Activated CD4-positive, CD25-positive, alpha-beta regulatory T cell treated with anti-CD3 and anti-CD28 coated beads, Interleukin-2, amount 50 U/mL, for 16 hours (primary cell): ENCODE measurements at regions not wholly inside any gene's neighbourhood (a gene's known extent, or its start where the extent isn't known, plus 50 kb on each side); places are given as distances from the start of the nearest gene placed in this dataset.
"Not testable (repeated sequence)": the region's sequence is repeated elsewhere in the genome, so short reads cannot be mapped to it uniquely, and the experiment has no call there.

Source experiments
- DNase-seq: peaks from one replicate; pipeline ENCODE4 v3.0.0-alpha.2; 2020; ENCODE audit warnings: low read depth, low spot score

DNA sequence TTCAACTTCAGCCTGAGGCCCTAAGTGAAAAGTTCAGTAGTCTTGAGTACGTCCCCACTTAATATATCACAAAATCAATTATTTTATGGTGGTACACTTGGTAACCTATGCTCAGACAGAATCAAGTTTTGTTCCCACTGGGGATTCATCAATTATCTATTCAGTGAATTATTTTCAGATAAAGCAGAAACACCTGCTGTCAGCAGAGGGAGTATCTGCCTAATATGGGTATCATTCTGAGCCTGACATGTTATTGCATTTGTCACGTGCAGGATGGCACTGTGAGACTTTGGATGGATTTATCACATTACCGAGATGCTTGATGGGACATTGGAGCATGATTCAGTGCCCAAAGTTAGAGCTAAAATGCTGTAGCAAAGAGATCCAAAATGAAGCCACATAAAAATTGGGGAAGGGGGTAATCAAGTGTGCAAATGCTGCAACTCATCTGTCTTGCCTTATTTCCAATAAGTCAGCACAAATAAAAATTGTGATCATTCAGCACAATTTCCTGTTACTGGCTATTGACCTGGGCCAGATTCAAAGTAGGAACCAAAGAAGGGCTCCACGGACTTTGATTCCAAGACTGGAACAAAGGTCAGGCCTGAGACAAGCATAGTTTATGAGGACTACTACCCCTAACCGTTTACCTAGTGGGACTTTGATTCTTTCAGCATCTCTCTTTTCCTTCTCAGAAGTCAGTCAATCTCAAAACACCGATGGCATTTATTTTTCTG, 657.6 kb downstream of the LMO4 start:
- no peak for DNase-seq

DNA sequence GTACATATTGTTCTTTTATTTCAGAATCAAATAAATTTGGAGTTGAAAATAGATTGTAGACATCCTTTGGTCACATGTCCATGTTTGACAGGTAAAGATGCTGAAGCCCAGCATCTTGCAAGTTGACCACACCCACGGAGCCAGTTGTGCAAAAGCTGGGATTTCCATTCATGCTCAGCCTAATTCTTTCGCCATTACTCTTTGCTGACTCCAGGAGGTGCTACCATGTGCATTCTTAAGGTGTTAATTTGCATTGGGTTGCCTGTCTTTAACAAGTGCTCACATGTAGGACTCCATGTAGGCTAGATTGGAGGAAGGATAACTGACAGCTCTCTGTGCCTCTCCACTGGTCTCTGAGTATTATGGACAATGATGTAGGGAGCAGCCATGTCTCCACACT, 660.7 kb downstream of the LMO4 start:
- DNase-seq: no peak

DNA sequence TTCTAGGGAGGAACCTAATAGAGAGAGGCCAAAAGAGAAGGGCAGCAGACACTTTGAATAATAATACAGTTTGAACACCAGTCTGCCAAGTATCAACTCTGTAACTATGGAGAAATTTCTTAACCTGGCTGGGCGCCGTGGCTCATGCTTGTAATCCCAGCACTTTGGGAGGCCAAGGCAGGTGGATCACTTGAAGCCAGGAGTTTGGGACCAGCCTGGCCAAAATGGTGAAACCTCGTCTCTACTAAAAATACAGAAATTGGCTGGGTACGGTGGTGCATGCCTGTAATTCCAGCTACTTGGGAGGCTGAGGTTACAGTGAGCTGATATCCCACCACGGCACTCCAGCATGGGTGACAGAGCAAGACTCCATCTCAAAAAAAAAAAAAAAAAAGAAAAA, 663.9 kb downstream of the LMO4 start:
- DNase-seq: not testable (repeated sequence)

DNA sequence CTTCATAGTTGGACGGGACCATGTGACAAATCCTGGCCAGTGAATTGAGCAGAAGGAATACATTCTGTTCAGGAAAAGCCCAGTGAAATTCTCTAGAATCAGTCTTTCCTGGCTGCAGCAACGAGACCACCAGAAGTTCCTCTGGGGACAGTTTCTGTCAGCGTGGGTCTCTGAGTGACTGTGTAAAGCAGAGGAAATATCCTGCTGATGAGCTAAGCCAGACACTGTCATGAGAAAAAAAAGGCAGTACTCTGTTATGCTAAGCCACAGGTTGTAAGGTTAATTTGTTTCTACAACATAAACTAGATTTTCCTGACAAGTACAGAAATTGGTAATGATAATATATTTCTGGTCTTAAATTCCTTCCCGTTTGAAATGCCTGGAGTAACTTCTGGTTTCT, 664.4 kb downstream of the LMO4 start:
- DNase-seq: no peak

DNA sequence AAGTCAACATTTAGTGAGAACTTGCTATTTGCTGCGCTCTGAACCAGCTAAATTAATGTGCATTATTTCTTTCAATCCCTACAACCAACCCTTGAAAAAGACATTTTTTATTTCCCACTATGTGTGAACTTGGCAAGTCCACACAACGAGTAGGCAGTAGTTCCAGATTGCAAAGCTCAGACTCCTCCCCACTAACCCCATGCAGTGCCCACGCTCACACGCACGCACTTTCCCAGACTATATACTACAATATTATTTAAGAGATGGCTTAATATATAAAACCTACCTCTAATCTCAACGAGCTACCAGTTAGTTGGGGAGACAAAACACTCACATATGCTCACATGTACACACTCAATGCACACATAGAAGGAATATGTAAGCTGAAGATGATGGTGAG, 671.2 kb downstream of the LMO4 start:
- DNase-seq: no peak

DNA sequence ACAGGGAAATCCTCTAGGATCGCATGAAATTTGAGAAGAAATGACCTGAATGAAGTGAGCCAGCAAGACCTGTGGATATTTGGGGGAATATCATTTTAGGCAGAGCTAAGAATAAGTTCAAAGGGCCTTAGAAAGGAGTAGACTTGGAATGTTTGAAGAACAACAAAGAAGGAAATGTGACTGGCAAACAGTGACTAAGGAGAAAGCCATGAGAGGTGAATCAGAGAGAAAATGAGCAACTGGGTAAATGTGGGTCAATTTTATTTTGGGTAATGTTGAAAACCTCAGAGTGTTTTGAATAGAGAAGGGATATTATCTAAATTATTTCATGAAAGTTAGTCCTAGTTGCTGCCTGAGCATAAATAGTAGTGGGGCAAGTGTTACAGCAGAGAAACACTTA, 672.8 kb downstream of the LMO4 start:
- DNase-seq: no peak

DNA sequence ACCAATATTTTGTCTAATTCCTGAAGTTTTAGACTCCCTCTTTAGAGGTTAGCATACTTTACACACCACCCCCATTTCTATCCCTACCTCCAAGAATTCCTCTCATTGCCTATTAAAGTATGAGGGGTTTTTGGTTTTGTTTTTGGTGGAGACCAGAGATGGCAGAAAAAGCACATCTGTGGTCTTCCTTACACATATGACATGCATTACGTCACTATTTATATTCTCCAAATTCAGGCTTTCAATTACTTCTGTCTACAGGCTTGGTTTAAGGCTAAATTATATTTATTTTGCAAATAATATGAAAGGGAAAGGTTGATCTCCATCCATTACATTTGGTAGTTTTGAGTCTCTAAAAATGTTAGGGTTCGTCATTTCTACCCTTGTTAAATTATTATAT, 674.6 kb downstream of the LMO4 start:
- no peak for DNase-seq

DNA sequence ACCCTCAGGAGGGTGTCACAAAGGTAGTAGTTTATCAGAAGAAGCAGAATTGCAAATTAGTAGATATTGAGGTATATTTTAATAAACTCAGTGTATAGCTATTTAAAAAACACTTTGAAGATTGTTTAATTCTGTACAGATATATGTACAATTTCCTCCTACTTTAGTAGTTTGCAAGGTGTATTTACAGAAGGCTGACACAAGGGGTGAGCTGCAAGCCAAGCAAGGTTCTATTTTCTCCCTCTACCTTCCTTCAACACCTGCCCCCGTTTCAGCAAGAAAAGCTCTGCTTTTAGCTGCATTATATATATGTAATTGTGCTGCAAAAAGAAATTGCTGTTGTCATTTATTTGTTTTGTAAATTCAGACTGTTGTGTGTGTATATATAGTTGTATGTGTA, 674.2 kb upstream of the PKN2 start:
- no peak for DNase-seq

DNA sequence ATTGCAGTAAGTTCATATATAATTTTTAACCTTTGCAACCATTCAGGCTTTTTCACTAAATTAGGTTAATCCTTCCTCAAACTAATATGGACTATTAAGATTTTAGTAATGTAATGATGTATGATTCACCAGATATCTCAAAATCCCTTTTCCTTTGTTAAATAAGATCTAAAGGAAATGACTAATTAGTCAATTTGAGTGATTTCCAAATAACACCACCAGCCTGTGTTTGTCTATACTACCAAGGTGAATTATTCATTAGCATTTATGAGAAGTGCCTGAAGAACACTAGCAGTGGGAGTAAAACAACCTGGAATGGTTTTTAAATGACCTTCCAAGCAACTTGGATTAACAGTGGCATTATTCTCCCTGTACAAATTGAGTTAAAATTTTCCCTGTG, 670.6 kb upstream of the PKN2 start:
- no peak for DNase-seq

DNA sequence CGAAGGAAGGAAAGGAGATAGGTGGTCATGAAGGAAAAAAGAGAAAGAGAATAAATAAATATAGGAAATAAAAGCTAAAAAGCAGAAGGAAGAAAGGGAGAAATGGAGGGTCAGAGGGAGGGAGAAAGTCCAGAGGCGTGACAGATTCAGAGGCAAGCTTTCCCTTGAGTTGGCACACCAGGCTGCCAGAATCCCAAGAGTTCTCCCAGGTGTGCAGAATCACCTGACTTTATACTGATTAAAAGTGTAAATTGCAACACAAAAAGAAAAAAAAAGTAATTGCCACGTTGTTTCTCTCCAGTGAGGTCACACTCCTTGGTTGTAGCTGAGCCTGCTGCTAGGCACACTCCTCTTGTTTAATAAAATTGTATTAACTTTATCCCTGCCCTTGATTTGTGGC, 669.9 kb upstream of the PKN2 start:
- no peak for DNase-seq

DNA sequence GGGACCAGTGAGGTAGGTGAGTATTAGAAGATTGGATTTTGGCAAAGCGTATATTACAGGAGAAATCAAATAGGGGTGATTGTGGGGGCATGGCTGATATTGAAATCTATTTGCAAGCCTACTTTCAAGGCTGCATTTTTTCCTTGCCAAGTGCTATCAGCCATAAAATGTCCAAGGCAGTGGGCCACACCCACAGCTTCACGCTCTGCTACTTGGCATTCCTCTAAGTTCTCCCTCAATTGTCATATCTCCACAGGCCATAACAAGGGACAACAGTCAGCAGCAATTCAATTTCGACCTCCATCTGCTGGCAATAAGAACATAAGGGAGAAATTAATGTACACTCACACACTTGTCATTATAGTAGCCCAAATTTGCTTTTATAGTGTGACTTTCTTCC, 667.1 kb upstream of the PKN2 start:
- no peak for DNase-seq

DNA sequence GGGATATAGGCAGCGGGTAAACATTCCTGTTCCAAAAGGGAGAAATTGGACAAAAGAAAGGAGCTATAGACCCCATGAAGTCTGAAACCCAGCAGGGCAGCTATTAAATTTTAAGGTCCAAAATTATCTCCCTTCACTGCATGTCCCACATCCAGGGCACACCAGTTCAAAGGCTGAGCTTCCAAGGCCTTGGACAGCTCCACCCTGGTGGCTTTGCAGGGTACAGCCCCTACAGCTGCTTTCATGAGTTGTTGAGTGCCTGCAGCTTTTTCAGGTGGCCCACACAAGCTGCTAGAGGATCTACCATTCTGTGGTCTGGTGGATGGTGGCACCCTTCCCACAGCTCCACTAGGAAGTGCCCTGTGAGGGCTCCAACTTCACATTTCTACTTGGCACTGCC, 662.5 kb upstream of the PKN2 start:
- no peak for DNase-seq

DNA sequence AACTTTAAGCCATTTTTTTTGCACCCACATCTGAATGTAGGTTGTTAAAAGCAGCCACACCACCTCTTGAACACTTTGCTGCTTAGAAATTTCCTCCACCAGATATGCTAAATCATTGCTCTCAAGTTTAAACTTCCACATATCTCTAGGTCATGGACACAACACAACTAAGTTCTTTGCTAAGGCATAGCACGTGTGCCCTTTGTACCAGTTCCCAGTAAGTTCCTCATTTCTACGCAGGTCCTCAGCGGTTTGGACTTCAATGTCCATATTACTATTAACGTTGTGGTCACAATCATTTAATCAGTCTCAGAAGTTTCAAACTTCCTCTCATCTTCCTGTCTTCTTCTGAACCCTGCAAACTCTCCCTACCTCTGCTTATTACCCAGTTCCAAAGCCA, 661.6 kb upstream of the PKN2 start:
- DNase-seq: no peak

DNA sequence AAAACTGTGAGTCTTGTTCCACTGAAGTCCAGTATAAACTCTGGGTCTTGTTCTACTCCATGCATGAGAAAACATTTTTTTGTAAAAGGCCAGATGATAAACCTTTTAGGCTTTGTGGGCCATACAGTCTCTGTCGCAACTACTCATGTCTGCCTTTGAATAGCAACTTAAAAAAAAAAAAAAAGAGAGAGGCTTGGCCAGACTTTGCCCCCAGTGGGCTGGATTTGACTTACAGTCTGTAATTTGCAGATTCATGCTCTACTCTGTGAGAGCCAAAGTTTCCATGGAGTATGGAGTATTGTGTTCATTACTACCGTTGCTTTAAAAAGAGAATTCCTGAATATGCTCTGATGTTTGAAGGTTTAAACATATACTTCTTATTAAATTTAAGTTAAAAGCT, 654.9 kb upstream of the PKN2 start:
- DNase-seq: no peak

DNA sequence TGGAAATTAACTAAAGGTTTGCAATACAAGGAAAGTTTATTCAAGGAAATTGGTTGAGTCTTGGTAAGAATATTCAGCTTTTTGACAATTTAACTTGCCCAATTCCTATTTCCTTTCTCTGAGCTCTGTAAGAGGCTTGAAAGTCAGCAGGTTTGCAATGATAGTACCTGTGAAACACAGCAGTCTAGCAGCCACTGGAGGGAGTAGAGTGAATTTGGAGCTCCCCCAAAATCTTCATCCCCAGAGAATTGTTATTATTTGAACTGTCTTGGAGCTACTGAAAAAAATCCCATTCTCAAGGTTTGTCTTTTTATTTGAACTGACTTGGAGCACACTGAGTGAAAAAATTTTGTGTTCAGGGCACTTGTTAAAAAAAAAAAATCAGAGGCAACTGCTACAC, 654.2 kb upstream of the PKN2 start:
- no peak for DNase-seq

DNA sequence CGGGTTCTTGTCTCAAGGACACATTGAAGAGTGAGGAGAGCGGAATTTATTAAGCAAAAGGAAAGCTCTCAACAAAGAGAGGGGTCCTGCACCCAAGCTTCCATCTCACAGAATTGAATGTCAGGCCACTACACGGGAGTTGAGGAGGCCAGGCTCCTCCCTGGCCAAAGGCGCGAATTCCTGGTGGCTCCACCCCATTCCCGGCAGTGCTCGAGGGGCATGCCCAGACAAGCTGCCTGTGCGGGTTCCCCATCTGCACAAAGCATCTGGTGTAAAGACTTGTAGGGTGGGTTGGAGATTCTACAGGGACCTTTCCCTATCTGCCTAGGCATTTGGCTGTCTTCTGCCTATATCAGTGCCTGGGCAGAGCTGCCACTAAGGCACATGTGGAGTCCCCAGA, 648.5 kb upstream of the PKN2 start:
- DNase-seq: no peak

DNA sequence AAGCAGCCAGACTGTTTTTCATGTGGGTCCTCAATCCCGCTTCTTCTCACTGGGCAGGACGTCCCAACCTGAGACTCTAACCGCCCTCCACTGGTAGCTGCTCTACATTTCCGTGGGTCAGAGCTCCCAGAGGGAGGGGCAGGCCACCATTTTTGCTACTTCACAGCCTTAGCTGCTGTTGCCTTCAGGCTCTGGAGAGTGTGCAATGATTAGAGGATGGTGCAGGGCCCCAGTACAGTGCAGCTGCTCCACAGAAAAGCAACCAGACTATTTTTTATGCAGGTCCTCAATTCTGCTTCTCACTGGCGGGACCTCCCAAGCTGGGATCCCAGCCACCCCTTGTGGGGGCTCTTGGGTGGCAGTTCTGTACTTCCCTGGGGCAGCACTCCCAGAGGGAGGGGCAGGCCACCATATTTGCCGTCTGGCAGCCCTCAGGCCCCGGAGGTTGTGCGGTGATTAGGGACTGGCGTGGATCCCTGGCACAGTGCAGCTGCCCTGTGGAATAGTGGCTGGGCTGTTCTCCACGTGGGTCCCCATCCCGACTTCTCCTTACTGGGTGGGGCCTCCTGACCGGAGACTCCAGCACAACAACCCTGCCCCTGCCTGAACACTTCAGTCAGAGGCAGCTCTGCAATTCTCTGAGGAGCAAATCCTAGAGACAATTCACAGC, 647.6 kb upstream of the PKN2 start:
- no peak for DNase-seq

DNA sequence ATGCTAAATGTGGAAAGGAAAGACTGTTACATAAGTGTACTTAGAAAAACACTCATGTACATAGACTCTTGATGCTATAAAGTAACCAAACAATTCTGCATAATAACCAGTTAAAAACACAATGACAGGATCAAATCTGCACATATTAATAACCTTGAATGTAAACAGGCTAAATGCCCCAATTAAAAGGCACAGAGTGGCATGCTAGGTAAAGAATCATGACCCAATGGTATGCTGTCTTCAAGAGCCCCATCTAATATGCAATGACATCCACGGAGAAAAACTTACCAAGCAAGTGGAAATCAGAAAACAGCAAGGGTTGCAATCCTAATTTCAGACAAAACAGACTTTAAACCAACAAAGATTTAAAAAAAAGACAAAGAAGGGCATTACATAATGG, 644.8 kb upstream of the PKN2 start:
- no peak for DNase-seq

DNA sequence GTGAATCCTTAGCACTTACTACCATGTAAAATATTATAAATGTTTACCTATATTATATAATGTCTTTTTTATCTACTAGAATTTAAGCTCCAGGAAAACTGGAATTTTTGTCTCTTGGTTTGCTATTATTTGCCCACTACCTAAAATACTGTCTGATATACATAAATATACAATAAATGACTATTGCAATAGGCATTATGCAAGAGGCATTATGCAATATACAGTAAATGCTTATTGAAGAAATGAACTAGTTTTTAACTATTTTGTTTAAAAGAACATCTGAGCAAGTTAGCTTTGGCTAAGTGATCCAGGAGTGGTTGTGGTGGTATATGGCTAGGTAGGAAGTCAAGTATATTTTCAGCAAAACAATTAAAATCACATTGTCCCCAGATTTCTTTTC, 640.2 kb upstream of the PKN2 start:
- DNase-seq: no peak

DNA sequence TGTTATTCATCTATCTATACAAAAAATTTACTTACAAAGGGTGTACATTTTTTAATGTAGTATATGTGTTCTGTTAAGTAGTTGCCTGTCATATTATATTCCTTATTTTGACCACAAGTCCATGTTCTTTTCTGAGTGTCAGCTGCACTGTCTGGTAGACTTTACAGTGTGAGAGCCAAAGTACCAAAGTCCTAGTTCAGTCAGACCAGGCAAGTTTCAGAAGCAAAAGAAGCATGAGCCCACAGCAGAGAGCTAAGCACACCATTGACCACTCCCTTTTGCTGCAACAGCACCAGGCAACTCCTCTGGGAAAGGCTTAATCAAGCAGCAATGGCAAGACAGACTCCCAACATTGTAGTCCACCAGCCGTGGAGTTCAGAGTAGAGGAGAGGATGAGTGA, 631.9 kb upstream of the PKN2 start:
- no peak for DNase-seq

DNA sequence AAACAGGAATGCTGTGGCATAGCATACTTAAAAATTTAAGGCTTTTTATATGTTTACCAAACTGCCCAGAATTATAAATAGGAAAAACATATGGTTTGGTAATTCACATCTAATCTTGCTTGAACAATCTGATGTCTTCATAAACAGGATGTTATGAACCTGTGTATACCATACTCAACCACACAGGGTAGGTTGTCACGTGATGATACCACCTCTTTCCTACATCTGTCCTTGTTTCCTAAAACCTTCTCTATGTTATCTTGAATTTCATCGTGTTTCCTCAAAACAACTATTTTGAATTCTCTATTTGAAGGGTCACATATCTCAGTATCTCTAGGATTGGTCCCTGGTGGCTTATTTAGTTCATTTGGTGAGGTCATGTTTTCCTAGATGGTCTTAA, 631.0 kb upstream of the PKN2 start:
- DNase-seq: no peak

DNA sequence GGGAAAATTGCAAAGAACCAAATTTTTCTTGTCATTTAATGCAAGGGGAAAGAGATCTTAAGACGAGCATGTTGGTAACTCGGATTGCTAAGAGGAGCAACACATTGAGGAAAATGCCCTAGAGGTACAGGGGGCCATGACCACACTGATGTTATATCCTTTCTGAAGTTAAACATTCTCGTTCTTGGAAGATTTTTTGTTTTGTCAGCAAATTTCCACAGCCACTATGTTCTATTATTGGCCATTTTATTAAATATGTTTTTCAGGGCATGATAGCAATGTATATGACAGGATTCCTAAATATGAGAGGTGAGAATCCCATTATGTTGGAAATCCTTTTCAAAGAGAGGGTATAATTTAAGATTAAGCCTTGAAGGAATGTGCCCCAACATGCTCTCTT, 627.2 kb upstream of the PKN2 start:
- DNase-seq: no peak

DNA sequence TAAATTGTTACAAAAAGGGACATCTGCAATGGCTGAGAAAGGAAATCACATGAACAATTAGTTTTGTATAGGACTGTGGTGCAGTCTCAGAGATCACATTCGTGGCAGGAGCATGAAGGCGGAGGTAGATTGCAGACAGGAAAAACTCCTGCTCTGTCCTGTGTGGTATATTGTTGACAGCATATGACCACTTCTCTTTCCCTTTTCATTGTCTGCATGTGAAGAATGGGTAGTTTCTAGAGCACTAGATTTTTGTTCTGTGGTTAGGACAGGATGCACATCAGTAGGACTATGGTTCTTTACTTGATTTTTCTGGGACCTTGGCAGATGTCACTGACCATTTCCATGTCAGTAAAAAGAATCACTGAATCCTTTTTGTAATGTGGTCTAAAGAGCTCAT, 625.9 kb upstream of the PKN2 start:
- no peak for DNase-seq
